ENCODE measurements at regions not wholly inside any gene's neighbourhood (a gene's known extent, or its start where the extent isn't known, plus 50 kb on each side); places are given as distances from the start of the nearest gene placed in this dataset.
"Not testable (repeated sequence)": the region's sequence is repeated elsewhere in the genome, so short reads cannot be mapped to it uniquely, and the experiment has no call there.

- Histone ChIP-seq H3K27me3 (ENCODE audit: control insufficient read depth, low read length) (no peaks in the 10 kb centered on the region), H3K79me2 (ENCODE audit: control insufficient read depth, low read length) (no peaks in the 10 kb centered on the region), H3K36me3 (ENCODE audit: control insufficient read depth, low read length) (no peaks in the 10 kb centered on the region), H4K20me1 (ENCODE audit: control insufficient read depth, insufficient read depth, low read depth, low read length) (no peaks in the 10 kb centered on the region), H3K4me3 (ENCODE audit: low read length) (no peak overlapping the region), H3K9me2 (replicated peaks; ENCODE audit: control insufficient read depth, low read length) (no peaks in the 10 kb centered on the region), H3K4me1 (ENCODE audit: control insufficient read depth, low read length) (no peaks in the 10 kb centered on the region), H3F3A (ENCODE audit: control insufficient read depth, insufficient read depth) (no peaks in the 10 kb centered on the region), H3K27ac (ENCODE audit: low read depth, low read length) (no peak overlapping the region), H3K4me2 (ENCODE audit: low read length) (no peak overlapping the region), H3K9me3 (ENCODE audit: control insufficient read depth, insufficient read depth, low read length) (no peaks in the 10 kb centered on the region)
- TF ChIP-seq EZH2phosphoT487 (IDR thresholded peaks at IDR 0.05; ENCODE audit: borderline replicate concordance, low read length) (no peak), CTCF (IDR thresholded peaks at IDR 0.05; ENCODE audit: low read depth, low read length, poor library complexity, severe bottlenecking) (no peak)
Observed at GRCh38 chr14:87754520-87755223, 238.3 kb downstream of the GALC start.

GRCh38 chr14:87748558-87748957 lies 244.4 kb downstream of the GALC start:
- H4K20me1 ChIP-seq (ENCODE audit: control insufficient read depth, insufficient read depth, low read depth, low read length): no peaks in the 10 kb centered on the region
- no peak for TF ChIP-seq EZH2phosphoT487 (IDR thresholded peaks at IDR 0.05; ENCODE audit: borderline replicate concordance, low read length)
- no peak for TF ChIP-seq CTCF (IDR thresholded peaks at IDR 0.05; ENCODE audit: low read depth, low read length, poor library complexity, severe bottlenecking)

DNA sequence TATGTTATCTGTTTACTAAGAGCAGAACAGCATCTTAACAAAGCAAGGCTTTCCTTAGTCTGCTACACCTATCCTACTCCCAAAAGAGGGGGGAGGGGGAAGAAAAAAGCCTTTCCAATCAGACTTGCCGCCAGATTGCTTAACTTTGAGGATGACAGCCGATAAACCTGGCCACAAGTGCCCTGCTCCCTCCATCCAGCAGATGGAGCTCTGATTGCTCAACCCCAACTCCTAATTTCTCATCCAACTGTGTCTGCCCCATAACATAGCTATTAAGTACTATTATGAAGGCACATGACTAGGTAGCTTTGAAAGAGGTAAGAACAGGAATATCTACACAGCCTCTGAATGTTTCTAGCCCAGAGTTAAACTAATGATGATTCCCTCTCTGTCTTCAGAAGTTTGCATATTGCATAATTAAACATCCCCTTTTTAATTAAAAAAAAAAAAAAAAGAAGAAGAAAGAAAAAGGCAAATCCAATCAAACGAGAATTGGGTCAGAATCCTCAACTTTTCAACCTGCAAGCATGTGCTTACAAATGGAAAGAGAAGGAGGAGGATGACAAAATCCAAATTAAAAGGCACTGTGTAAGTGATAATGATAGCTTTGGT lies 247.4 kb downstream of the GALC start:
- no peak overlapping the region for H3K4me3 ChIP-seq (ENCODE audit: low read length)
- H3F3A ChIP-seq (ENCODE audit: control insufficient read depth, insufficient read depth): no peaks in the 10 kb centered on the region
- no peaks in the 10 kb centered on the region for H3K9me2 ChIP-seq (replicated peaks; ENCODE audit: control insufficient read depth, low read length)
- H3K4me1 ChIP-seq (ENCODE audit: control insufficient read depth, low read length): no peaks in the 10 kb centered on the region
- no peaks in the 10 kb centered on the region for H3K9me3 ChIP-seq (ENCODE audit: control insufficient read depth, insufficient read depth, low read length)
- no peak overlapping the region for H3K27ac ChIP-seq (ENCODE audit: low read depth, low read length)
- no peaks in the 10 kb centered on the region for H3K27me3 ChIP-seq (ENCODE audit: control insufficient read depth, low read length)
- no peaks in the 10 kb centered on the region for H3K79me2 ChIP-seq (ENCODE audit: control insufficient read depth, low read length)
- no peaks in the 10 kb centered on the region for H3K36me3 ChIP-seq (ENCODE audit: control insufficient read depth, low read length)
- TF ChIP-seq EZH2phosphoT487 (IDR thresholded peaks at IDR 0.05; ENCODE audit: borderline replicate concordance, low read length) (no peak), CTCF (IDR thresholded peaks at IDR 0.05; ENCODE audit: low read depth, low read length, poor library complexity, severe bottlenecking) (peak; percentile 78)
- no peak overlapping the region for H3K4me2 ChIP-seq (ENCODE audit: low read length)
- no peaks in the 10 kb centered on the region for H4K20me1 ChIP-seq (ENCODE audit: control insufficient read depth, insufficient read depth, low read depth, low read length)

More at GRCh38 chr14:87748558-87748957, 244.4 kb downstream of the GALC start:
- H3K9me3 ChIP-seq (ENCODE audit: control insufficient read depth, insufficient read depth, low read length): no peaks in the 10 kb centered on the region
- H3K4me3 ChIP-seq (ENCODE audit: low read length): no peak overlapping the region
- H3K27me3 ChIP-seq (ENCODE audit: control insufficient read depth, low read length): no peaks in the 10 kb centered on the region
- H3F3A ChIP-seq (ENCODE audit: control insufficient read depth, insufficient read depth): no peaks in the 10 kb centered on the region
- no peaks in the 10 kb centered on the region for H3K4me1 ChIP-seq (ENCODE audit: control insufficient read depth, low read length)
- H3K9me2 ChIP-seq (replicated peaks; ENCODE audit: control insufficient read depth, low read length): no peaks in the 10 kb centered on the region
- no peak overlapping the region for H3K27ac ChIP-seq (ENCODE audit: low read depth, low read length)
- H3K4me2 ChIP-seq (ENCODE audit: low read length): no peak overlapping the region
- no peaks in the 10 kb centered on the region for H3K36me3 ChIP-seq (ENCODE audit: control insufficient read depth, low read length)
- no peaks in the 10 kb centered on the region for H3K79me2 ChIP-seq (ENCODE audit: control insufficient read depth, low read length)

- H3F3A ChIP-seq (ENCODE audit: control insufficient read depth, insufficient read depth); H3K36me3 ChIP-seq (ENCODE audit: control insufficient read depth, low read length); H3K9me3 ChIP-seq (ENCODE audit: control insufficient read depth, insufficient read depth, low read length); H4K20me1 ChIP-seq (ENCODE audit: control insufficient read depth, insufficient read depth, low read depth, low read length); H3K79me2 ChIP-seq (ENCODE audit: control insufficient read depth, low read length); H3K4me3 ChIP-seq (ENCODE audit: low read length); H3K4me1 ChIP-seq (ENCODE audit: control insufficient read depth, low read length); H3K9me2 ChIP-seq (replicated peaks; ENCODE audit: control insufficient read depth, low read length); H3K27me3 ChIP-seq (ENCODE audit: control insufficient read depth, low read length); H3K4me2 ChIP-seq (ENCODE audit: low read length); H3K27ac ChIP-seq (ENCODE audit: low read depth, low read length): not testable (repeated sequence)
Observed at GRCh38 chr14:87734577-87735360, 258.2 kb downstream of the GALC start.

DNA sequence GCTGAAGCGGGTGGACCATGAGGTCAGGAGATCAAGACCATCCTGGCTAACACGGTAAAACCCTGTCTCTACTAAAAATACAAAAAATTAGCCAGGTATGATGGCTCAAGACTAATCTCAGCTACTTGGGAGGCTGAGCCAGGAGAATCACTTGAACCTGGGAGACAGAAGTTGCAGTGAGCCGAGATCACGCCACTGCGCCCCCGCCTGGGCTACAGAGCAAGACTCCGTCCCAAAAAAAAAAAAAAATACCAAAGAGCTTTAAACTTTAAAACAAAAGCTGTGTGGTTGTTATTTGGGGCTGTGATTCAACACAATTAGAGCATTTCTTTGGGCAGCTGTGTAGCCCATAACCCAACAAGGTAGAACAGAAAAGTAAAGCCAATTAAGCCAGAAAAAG lies 259.9 kb downstream of the GALC start:
- not testable (repeated sequence) for H3K27me3 ChIP-seq (ENCODE audit: control insufficient read depth, low read length); H3K4me3 ChIP-seq (ENCODE audit: low read length); H3K4me2 ChIP-seq (ENCODE audit: low read length); H3K9me3 ChIP-seq (ENCODE audit: control insufficient read depth, insufficient read depth, low read length); H4K20me1 ChIP-seq (ENCODE audit: control insufficient read depth, insufficient read depth, low read depth, low read length); H3K4me1 ChIP-seq (ENCODE audit: control insufficient read depth, low read length); H3K9me2 ChIP-seq (replicated peaks; ENCODE audit: control insufficient read depth, low read length); H3K79me2 ChIP-seq (ENCODE audit: control insufficient read depth, low read length); H3K27ac ChIP-seq (ENCODE audit: low read depth, low read length); H3F3A ChIP-seq (ENCODE audit: control insufficient read depth, insufficient read depth); H3K36me3 ChIP-seq (ENCODE audit: control insufficient read depth, low read length)
